Stimulated activated CD4-positive, alpha-beta T cell treated with anti-CD3 and anti-CD28 coated beads, TNF-alpha, amount 100 ng/mL, for 1 hour (primary cell): ENCODE measurements at regions not wholly inside any gene's neighbourhood (a gene's known extent, or its start where the extent isn't known, plus 50 kb on each side); places are given as distances from the start of the nearest gene placed in this dataset.

Experiments used
- DNase-seq, 3 donors: peaks; one replicate each; pipeline ENCODE4 v3.0.0-alpha.2; 2020; ENCODE audit warnings: low read depth in 3 of 3, low spot score in 1 of 3

GRCh38 chr18:67241299-67241698, 275.2 kb downstream of the DSEL start:
- no peak for DNase-seq

- no peak for DNase-seq
Measured at GRCh38 chr18:67239826-67240225, 276.7 kb downstream of the DSEL start.

- DNase-seq, result no peak
Measured at GRCh38 chr18:67232991-67233390, 283.5 kb downstream of the DSEL start.

GRCh38 chr18:67232406-67232805, 284.1 kb downstream of the DSEL start:
- no peak for DNase-seq

- no peak for DNase-seq
Measured at GRCh38 chr18:67222887-67223286, 293.6 kb downstream of the DSEL start.

GRCh38 chr18:67219821-67220220, 296.7 kb downstream of the DSEL start:
- DNase-seq, result no peak

GRCh38 chr18:67218556-67218955, 298.0 kb downstream of the DSEL start:
- no peak for DNase-seq

GRCh38 chr18:67217551-67218166, 298.9 kb downstream of the DSEL start:
- DNase-seq, result peak; percentile 6 to 16 (median 8)

- DNase-seq, result no peak
Measured at GRCh38 chr18:67216846-67217245, 299.7 kb downstream of the DSEL start.

- no peak for DNase-seq
Measured at GRCh38 chr18:67215686-67216085, 300.8 kb downstream of the DSEL start.

GRCh38 chr18:67211646-67212045, 304.9 kb downstream of the DSEL start:
- DNase-seq, result no peak

GRCh38 chr18:67200665-67201064, 315.9 kb downstream of the DSEL start:
- no peak for DNase-seq

- no peak for DNase-seq
Measured at GRCh38 chr18:67199993-67200617, 316.4 kb downstream of the DSEL start.

- no peak for DNase-seq
Measured at GRCh38 chr18:67194886-67195285, 321.6 kb downstream of the DSEL start.

- DNase-seq, result no peak
Measured at GRCh38 chr18:67192535-67192934, 324.0 kb downstream of the DSEL start.

GRCh38 chr18:67183398-67183797, 333.1 kb downstream of the DSEL start:
- no peak for DNase-seq

- DNase-seq, result no peak
Measured at GRCh38 chr18:67179726-67180125, 336.8 kb downstream of the DSEL start.

GRCh38 chr18:67159662-67160061, 356.9 kb downstream of the DSEL start:
- DNase-seq, result no peak

- DNase-seq, result no peak
Measured at GRCh38 chr18:67154979-67155378, 361.5 kb downstream of the DSEL start.

GRCh38 chr18:67151366-67151765, 365.2 kb downstream of the DSEL start:
- DNase-seq, result no peak

- no peak for DNase-seq
Measured at GRCh38 chr18:67145586-67146292, 370.8 kb downstream of the DSEL start.

- no peak for DNase-seq
Measured at GRCh38 chr18:67144329-67144728, 372.2 kb downstream of the DSEL start.

GRCh38 chr18:67143028-67143427, 373.5 kb downstream of the DSEL start:
- DNase-seq, result no peak
